ENCODE measurements at regions not wholly inside any gene's neighbourhood (a gene's known extent, or its start where the extent isn't known, plus 50 kb on each side); places are given as distances from the start of the nearest gene placed in this dataset.

DNA sequence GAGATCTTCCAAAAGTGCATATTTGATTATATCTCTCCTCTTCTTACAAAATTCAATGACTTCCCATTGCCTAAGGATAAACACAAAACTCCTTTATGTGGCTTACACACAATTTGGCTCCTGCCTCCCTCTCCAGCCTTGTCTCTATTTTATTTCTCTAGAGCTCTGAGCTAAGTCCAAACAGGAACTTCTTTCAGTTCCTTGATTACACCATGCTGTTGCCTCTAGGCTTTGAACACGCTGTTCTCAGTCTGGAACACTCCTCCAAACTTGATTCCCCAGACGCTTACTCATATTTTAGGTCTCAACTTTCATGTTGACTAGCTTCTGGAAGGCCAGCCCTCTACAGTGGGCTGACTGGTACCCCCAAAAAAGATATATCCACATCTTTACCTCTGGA lies 258.5 kb downstream of the COG6 start:
- Histone ChIP-seq H3K27me3 (replicated peaks; ENCODE audit: insufficient read depth) (no peaks in the 10 kb centered on the region), H3K4me1 (replicated peaks) (no peaks in the 10 kb centered on the region), H3K36me3 (no peaks in the 10 kb centered on the region), H3K27ac (peak overlapping the region in 1 of 2 donors; percentile 33), H3K4me3 (no peak overlapping the region), H3K9me3 (no peaks in the 10 kb centered on the region)
- peak; percentile 53 for DNase-seq (ENCODE audit: low spot score)
- 21% methylated on average over 2 of the region's 2 CpGs for WGBS
- intact Hi-C loops (cut with DNase I), result no loop called here
- TF ChIP-seq POLR2AphosphoS5 (IDR thresholded peaks at IDR 0.05), result peak; percentile 85
- TF ChIP-seq, protein P1, sequence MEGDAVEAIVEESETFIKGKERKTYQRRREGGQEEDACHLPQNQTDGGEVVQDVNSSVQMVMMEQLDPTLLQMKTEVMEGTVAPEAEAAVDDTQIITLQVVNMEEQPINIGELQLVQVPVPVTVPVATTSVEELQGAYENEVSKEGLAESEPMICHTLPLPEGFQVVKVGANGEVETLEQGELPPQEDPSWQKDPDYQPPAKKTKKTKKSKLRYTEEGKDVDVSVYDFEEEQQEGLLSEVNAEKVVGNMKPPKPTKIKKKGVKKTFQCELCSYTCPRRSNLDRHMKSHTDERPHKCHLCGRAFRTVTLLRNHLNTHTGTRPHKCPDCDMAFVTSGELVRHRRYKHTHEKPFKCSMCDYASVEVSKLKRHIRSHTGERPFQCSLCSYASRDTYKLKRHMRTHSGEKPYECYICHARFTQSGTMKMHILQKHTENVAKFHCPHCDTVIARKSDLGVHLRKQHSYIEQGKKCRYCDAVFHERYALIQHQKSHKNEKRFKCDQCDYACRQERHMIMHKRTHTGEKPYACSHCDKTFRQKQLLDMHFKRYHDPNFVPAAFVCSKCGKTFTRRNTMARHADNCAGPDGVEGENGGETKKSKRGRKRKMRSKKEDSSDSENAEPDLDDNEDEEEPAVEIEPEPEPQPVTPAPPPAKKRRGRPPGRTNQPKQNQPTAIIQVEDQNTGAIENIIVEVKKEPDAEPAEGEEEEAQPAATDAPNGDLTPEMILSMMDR (IDR thresholded peaks at IDR 0.05), result no peak
- no peak for TF ChIP-seq POLR2A (IDR thresholded peaks at IDR 0.05)

DNA sequence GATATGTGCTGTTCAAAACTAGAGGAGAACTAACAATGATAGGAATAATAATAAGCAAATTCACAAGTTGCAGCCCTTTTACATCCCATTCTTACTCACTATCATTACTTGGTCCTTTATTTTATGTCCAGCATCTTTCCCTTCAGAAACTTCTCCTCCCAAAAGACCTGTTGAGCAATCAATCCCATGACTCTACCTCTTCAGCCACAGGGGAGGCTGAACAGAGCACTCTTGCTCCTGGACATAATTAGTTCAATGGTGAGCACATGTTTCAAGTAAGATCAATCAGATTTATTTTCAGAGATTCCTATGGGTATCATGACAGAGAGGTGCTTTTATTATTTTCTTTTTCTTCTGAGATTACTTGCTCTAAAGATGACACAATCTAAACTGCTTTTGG lies 260.0 kb downstream of the COG6 start:
- H3K4me1 ChIP-seq (replicated peaks), result no peaks in the 10 kb centered on the region
- no peaks in the 10 kb centered on the region for H3K36me3 ChIP-seq
- no peaks in the 10 kb centered on the region for H3K9me3 ChIP-seq
- DNase-seq (ENCODE audit: low spot score), result no peak
- no peak overlapping the region for H3K27ac ChIP-seq
- no peak overlapping the region for H3K4me3 ChIP-seq
- H3K27me3 ChIP-seq (replicated peaks; ENCODE audit: insufficient read depth), result no peaks in the 10 kb centered on the region
- intact Hi-C loops (cut with DNase I), result no loop called here
- TF ChIP-seq, protein P1 (IDR thresholded peaks at IDR 0.05), result no peak

DNA sequence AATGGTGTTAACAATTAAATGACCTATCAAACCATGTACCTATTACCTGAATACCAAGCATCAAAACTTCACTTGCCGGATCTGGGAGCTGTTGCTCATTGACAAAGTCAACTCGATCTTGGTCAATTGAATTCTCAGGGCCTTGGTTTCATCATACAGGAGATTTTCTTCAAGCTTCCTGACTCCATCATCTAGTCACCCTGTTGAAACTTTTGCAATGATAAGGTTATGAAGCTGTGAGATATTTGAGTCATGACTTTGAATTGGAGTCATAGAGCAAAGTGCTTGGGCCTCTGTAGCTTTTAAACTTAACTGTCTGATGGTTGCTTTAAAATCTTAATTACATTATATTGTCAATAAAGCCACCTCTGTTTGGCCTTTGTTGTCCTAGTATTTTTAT lies 260.9 kb downstream of the COG6 start:
- intact Hi-C loops (cut with DNase I), result no loop called here
- no peak for DNase-seq (ENCODE audit: low spot score)
- 94% methylated on average over 2 of the region's 2 CpGs for WGBS
- H3K27ac ChIP-seq, result no peak overlapping the region
- H3K27me3 ChIP-seq (replicated peaks; ENCODE audit: insufficient read depth), result no peaks in the 10 kb centered on the region
- no peaks in the 10 kb centered on the region for H3K36me3 ChIP-seq
- no peaks in the 10 kb centered on the region for H3K4me1 ChIP-seq (replicated peaks)
- TF ChIP-seq POLR2AphosphoS5 (IDR thresholded peaks at IDR 0.05) (no peak), POLR2A (IDR thresholded peaks at IDR 0.05) (no peak)
- TF ChIP-seq, protein P1 (IDR thresholded peaks at IDR 0.05), result no peak
- H3K9me3 ChIP-seq, result no peaks in the 10 kb centered on the region
- no peak overlapping the region for H3K4me3 ChIP-seq

DNA sequence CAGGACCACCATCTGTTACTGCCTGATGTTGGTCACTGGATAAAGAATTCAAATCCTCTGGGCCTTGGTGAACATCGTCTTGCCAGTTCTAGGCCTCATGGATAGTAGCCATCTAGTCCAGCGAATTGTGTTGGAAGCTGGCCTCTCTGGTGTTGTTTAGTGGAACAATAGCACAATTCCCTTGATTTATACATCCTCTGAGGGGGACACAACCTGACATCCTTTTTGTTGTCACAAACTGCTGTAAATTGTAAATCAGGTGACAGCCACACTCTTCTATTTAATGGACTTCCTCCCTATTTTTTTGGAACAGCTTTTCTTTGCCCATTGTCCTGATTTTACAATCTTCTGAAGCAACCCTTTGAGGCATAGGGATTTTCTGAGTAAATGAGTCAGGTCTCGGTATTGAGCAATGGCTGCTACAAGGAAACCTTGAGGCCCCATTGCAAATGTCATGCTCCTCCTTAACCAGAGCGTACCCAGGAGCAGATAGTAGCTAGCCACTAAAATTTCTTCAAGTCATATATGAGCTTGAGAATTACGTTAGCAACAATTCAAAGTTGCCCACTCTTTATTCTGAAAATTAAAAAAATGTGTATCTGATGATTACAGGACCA lies 263.3 kb downstream of the COG6 start:
- H3K4me3 ChIP-seq, result no peak overlapping the region
- H3K4me1 ChIP-seq (replicated peaks), result no peaks in the 10 kb centered on the region
- intact Hi-C loops (cut with DNase I), result no loop called here
- no peak for DNase-seq (ENCODE audit: low spot score)
- no peak overlapping the region for H3K27ac ChIP-seq
- TF ChIP-seq POLR2A (IDR thresholded peaks at IDR 0.05) (no peak), POLR2AphosphoS5 (IDR thresholded peaks at IDR 0.05) (no peak)
- TF ChIP-seq, protein P1 (IDR thresholded peaks at IDR 0.05), result no peak
- peaks cover 2% of the 10 kb centered on the region for H3K27me3 ChIP-seq (replicated peaks; ENCODE audit: insufficient read depth)
- 81% methylated on average over 5 of the region's 5 CpGs for WGBS
- no peaks in the 10 kb centered on the region for H3K9me3 ChIP-seq
- no peaks in the 10 kb centered on the region for H3K36me3 ChIP-seq

DNA sequence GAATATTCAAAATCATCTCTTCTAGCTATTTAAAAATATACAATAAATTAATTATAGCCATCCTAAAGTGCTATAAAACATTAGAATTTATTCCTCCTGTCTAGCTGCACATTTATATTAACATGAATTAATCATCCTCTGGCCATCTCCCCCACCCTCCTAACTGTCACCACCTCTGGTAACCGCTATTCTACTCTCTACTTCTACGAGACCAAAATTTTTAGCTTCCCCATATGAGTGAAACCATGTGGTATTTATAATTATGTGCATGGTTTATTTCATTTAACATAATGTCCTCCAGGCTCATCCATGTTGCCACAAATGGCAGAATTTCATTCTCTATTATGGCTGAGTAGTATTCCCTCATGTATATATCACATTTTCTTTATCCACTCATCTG lies 265.2 kb downstream of the COG6 start:
- TF ChIP-seq POLR2AphosphoS5 (IDR thresholded peaks at IDR 0.05) (no peak), POLR2A (IDR thresholded peaks at IDR 0.05) (no peak)
- TF ChIP-seq, protein P1 (IDR thresholded peaks at IDR 0.05), result no peak
- intact Hi-C loops (cut with DNase I), result no loop called here
- Histone ChIP-seq H3K4me3 (no peak overlapping the region), H3K36me3 (no peaks in the 10 kb centered on the region), H3K9me3 (no peaks in the 10 kb centered on the region), H3K27me3 (replicated peaks; ENCODE audit: insufficient read depth) (peaks cover 2% of the 10 kb centered on the region), H3K4me1 (replicated peaks) (no peaks in the 10 kb centered on the region), H3K27ac (no peak overlapping the region)
- 90% methylated on average over 2 of the region's 2 CpGs for WGBS
- DNase-seq (ENCODE audit: low spot score), result no peak
